GM12878 (cell line): ENCODE measurements at regions not wholly inside any gene's neighbourhood (a gene's known extent, or its start where the extent isn't known, plus 50 kb on each side); places are given as distances from the start of the nearest gene placed in this dataset.
A peak's percentile ranks its signal among the peaks of the same experiment; 100 is the strongest.

Experiments
- ASH2L ChIP-seq: fragments of 300-600, 200-600 bp; sonication (generic); IDR thresholded peaks from 2 replicates; pipeline ENCODE4 v1.6.1; 2017; ENCODE audit warnings: low read depth, mild to moderate bottlenecking, borderline replicate concordance
- CHD1 ChIP-seq: IDR thresholded peaks from 2 replicates; pipeline ENCODE4 v1.6.1; 2012; ENCODE audit warnings: low read depth, low read length, improper control_type of control experiment
- KLF5 ChIP-seq: fragments of 450-650 bp; IDR thresholded peaks from 2 replicates; pipeline ENCODE4 v1.6.1; 2014; ENCODE audit warnings: mild to moderate bottlenecking; ENCODE audit not compliant: partially characterized antibody
- MEF2B ChIP-seq: fragments of 450-650 bp; IDR thresholded peaks from 2 replicates; pipeline ENCODE4 v1.6.1; 2018; ENCODE audit warnings: mild to moderate bottlenecking, moderate library complexity; ENCODE audit not compliant: partially characterized antibody, poor library complexity, severe bottlenecking
- RAD51 ChIP-seq: fragments of 450-650 bp; IDR thresholded peaks from 2 replicates; pipeline ENCODE4 v1.6.1; 2016; ENCODE audit warnings: moderate library complexity, mild to moderate bottlenecking, inconsistent platforms
- RUNX3 ChIP-seq: IDR thresholded peaks from 2 replicates; pipeline ENCODE4 v1.6.1; 2012; ENCODE audit warnings: low read length, inconsistent platforms
- SIX5 ChIP-seq: IDR thresholded peaks from 2 replicates; pipeline ENCODE4 v1.6.1; 2011; ENCODE audit warnings: mild to moderate bottlenecking, low read depth, low read length, moderate library complexity; ENCODE audit not compliant: severe bottlenecking
- TCF3 ChIP-seq: IDR thresholded peaks from 2 replicates; pipeline ENCODE4 v1.6.1; 2012; ENCODE audit warnings: low read depth, mild to moderate bottlenecking, low read length, borderline replicate concordance; ENCODE audit not compliant: insufficient read depth
- ZBTB4 ChIP-seq: fragments of 450-650 bp; formaldehyde crosslinking; IDR thresholded peaks from 2 replicates; pipeline ENCODE4 v1.4.0; 2022; ENCODE audit warnings: mild to moderate bottlenecking, moderate library complexity
- ZNF687 ChIP-seq: fragments of 450-650 bp; IDR thresholded peaks from 2 replicates; pipeline ENCODE4 v1.6.1; 2017; ENCODE audit warnings: mild to moderate bottlenecking, moderate library complexity

GRCh38 chr4:163662768-163663167, 168.3 kb downstream of the TMA16 start (continued):
- TF ChIP-seq ZNF687, result peak; percentile 34; the same call in 1 of the 2 replicates
- no peak for TF ChIP-seq RUNX3
- TF ChIP-seq RAD51, result no peak
- TF ChIP-seq SIX5, result no peak
- TF ChIP-seq ZBTB4 (CRISPR knock-in tag), result no peak
- TF ChIP-seq TCF3, result no peak
- TF ChIP-seq CHD1, result no peak
- TF ChIP-seq MEF2B, result peak; percentile 59
- TF ChIP-seq ASH2L, result 0 out of 2 replicates have a peak, but pooled peaks have one; percentile 29
- TF ChIP-seq KLF5, result no peak
